HCT116 (cell line): ENCODE measurements at regions not wholly inside any gene's neighbourhood (a gene's known extent, or its start where the extent isn't known, plus 50 kb on each side); places are given as distances from the start of the nearest gene placed in this dataset.

Experiments
- ATAC-seq: fragments of 200-7000 bp; cut with Tn5 transposase; 2 replicates; pipeline ENCODE4 v1.9.1; 2020; ENCODE audit warnings: mild to moderate bottlenecking, moderate library complexity
- BruUV-seq: library from RNA; stranded (reverse); fragments of 400-500 nt; replicated peaks from 2 replicates; lab custom pipeline; 2021; lab: Mats Ljungman, UMichigan
- CTCF ChIA-PET: fragments of 300-600 bp; sonication (Branson Sonifier 250); formaldehyde crosslinking; loops from one replicate; lab custom pipeline; 2021; ENCODE audit warnings: antibody characterized with exemption; lab: Charles Lee
- POLR2A ChIA-PET: fragments of 300-600, 350-600 bp; sonication (Branson Sonifier 250); formaldehyde crosslinking; loops from one replicate; lab custom pipeline; 2021; ENCODE audit warnings: antibody characterized with exemption; lab: Charles Lee
- RAD21 ChIA-PET, 2 experiments: fragments of 300-600 bp; sonication (Branson Sonifier 250); formaldehyde crosslinking; loops; one replicate each; lab custom pipeline; 2023; ENCODE audit warnings: low total read pairs in 2 of 2; ENCODE audit not compliant: uncharacterized antibody in 2 of 2, unreplicated experiment in 2 of 2, low non-redundant PET in 1 of 2; lab: Charles Lee
- DNase-seq: peaks from one replicate; pipeline ENCODE4 v3.0.0-alpha.2; 2010; ENCODE audit warnings: low read depth, low spot score
- H2AFZ ChIP-seq: fragments of 200-600 bp; shearing (Covaris generic), sonication (generic); 2 replicates; pipeline ENCODE4 v1.6.1; 2017; ENCODE audit warnings: low read depth, mixed run types, mixed read lengths, antibody characterized with exemption, low read length; ENCODE audit not compliant: poor library complexity, severe bottlenecking
- H3K27ac ChIP-seq: 2 replicates; pipeline ENCODE4 v1.5.1; 2012; ENCODE audit warnings: low read depth, low read length
- H3K27me3 ChIP-seq: fragments of 200-600 bp; sonication (generic); 2 replicates; pipeline ENCODE4 v1.6.1; 2016; ENCODE audit warnings: mixed run types, low read length, mixed read lengths; ENCODE audit not compliant: insufficient read depth
- H3K36me3 ChIP-seq, 2 experiments: fragments of 200-500 bp in 1 of 2; fragments of 200-600 bp in 1 of 2; sonication (Bioruptor generic) in 1 of 2; sonication (generic) in 1 of 2; 2 replicates each; pipeline versions ENCODE4 v1.5.1 to v1.6.1; 2014 to 2016; ENCODE audit warnings: low read length in 2 of 2, inconsistent platforms in 1 of 2, mixed read lengths in 1 of 2, mixed run types in 1 of 2; ENCODE audit not compliant: insufficient read depth in 2 of 2, control insufficient read depth in 1 of 2
- H3K4me1 ChIP-seq, 2 experiments: fragments of 200-600 bp in 1 of 2; sonication (generic) in 1 of 2; 2 replicates each; pipeline versions ENCODE4 v1.5.1 to v1.6.1; 2012 to 2017; ENCODE audit warnings: low read length in 2 of 2, inconsistent platforms in 1 of 2, mild to moderate bottlenecking in 1 of 2, mixed read lengths in 1 of 2, mixed run types in 1 of 2, moderate library complexity in 1 of 2; ENCODE audit not compliant: insufficient read depth in 2 of 2, control insufficient read depth in 1 of 2
- H3K4me2 ChIP-seq: fragments of 200-600 bp; sonication (generic); 2 replicates; pipeline ENCODE4 v1.6.1; 2017; ENCODE audit warnings: mixed run types, low read length, mixed read lengths
- H3K4me3 ChIP-seq, 2 experiments: fragments of 200-600 bp in 1 of 2; sonication (generic) in 1 of 2; replicated peaks in 1 of 2; 2 replicates each; pipeline ENCODE4 v1.5.1; 2011 to 2016; ENCODE audit warnings: low read length in 2 of 2, control low read depth in 1 of 2, low read depth in 1 of 2, mild to moderate bottlenecking in 1 of 2, mixed read lengths in 1 of 2, mixed run types in 1 of 2
- H3K79me2 ChIP-seq: fragments of 200-600 bp; sonication (generic); 2 replicates; pipeline ENCODE4 v1.6.1; 2017; ENCODE audit warnings: mild to moderate bottlenecking, mixed run types, low read length, moderate library complexity, mixed read lengths; ENCODE audit not compliant: insufficient read depth
- H3K9ac ChIP-seq: fragments of 200-600 bp; sonication (generic); 2 replicates; pipeline ENCODE4 v1.6.1; 2016; ENCODE audit warnings: low read length, mixed read lengths
- H3K9me2 ChIP-seq: fragments of 200-600 bp; sonication (generic), shearing (Covaris generic); 2 replicates; pipeline ENCODE4 v1.6.1; 2017; ENCODE audit warnings: mixed run types, mild to moderate bottlenecking, moderate library complexity; ENCODE audit not compliant: insufficient read depth
- H3K9me3 ChIP-seq, 2 experiments: fragments of 200-500 bp in 1 of 2; fragments of 200-600 bp in 1 of 2; sonication (Bioruptor generic) in 1 of 2; sonication (generic) in 1 of 2; 2 replicates each; pipeline ENCODE4 v1.6.1; 2014 to 2017; ENCODE audit warnings: low read length in 2 of 2, mixed read lengths in 2 of 2, inconsistent platforms in 1 of 2, low read depth in 1 of 2, mild to moderate bottlenecking in 1 of 2, mixed run types in 1 of 2, moderate library complexity in 1 of 2; ENCODE audit not compliant: control insufficient read depth in 1 of 2, insufficient read depth in 1 of 2
- H4K20me1 ChIP-seq: fragments of 200-600 bp; sonication (generic), shearing (Covaris generic); 2 replicates; pipeline ENCODE4 v1.6.1; 2017; ENCODE audit warnings: mixed run types, mild to moderate bottlenecking, moderate library complexity; ENCODE audit not compliant: insufficient read depth
- CEBPB ChIP-seq: IDR thresholded peaks from 2 replicates; pipeline ENCODE4 v1.6.1; 2012; ENCODE audit warnings: low read depth
- CTCF ChIP-seq, 3 experiments: fragments of 200-600 bp in 1 of 3; sonication (generic) in 1 of 3; IDR thresholded peaks in 2 of 3; conservative IDR thresholded peaks in 1 of 3; 2 replicates each; pipeline ENCODE4 v1.5.1; 2012 to 2017; ENCODE audit warnings: low read depth in 2 of 3, low read length in 2 of 3, antibody characterized with exemption in 1 of 3, borderline replicate concordance in 1 of 3, control low read depth in 1 of 3, mild to moderate bottlenecking in 1 of 3, mixed read lengths in 1 of 3, mixed run types in 1 of 3, moderate library complexity in 1 of 3; ENCODE audit not compliant: insufficient read depth in 1 of 3
- EGR1 ChIP-seq: IDR thresholded peaks from 2 replicates; pipeline ENCODE4 v1.6.1; 2012; ENCODE audit warnings: low read depth
- ELF1 ChIP-seq: IDR thresholded peaks from 2 replicates; pipeline ENCODE4 v1.6.1; 2012; ENCODE audit warnings: low read depth, borderline replicate concordance
- EZH2 ChIP-seq: fragments of 200-600 bp; sonication (generic); IDR thresholded peaks from 2 replicates; pipeline ENCODE4 v1.6.1; 2017; ENCODE audit warnings: antibody characterized with exemption, mixed run types
- POLR2AphosphoS5 ChIP-seq: IDR thresholded peaks from 2 replicates; pipeline ENCODE4 v1.6.1; 2011; ENCODE audit warnings: mild to moderate bottlenecking, low read depth, low read length, moderate library complexity
- RAD21 ChIP-seq: IDR thresholded peaks from 2 replicates; pipeline ENCODE4 v1.6.1; 2012; ENCODE audit warnings: low read depth, mild to moderate bottlenecking
- SIN3A ChIP-seq: IDR thresholded peaks from 2 replicates; pipeline ENCODE4 v1.6.1; 2012; ENCODE audit warnings: low read depth
- SP1 ChIP-seq: IDR thresholded peaks from 2 replicates; pipeline ENCODE4 v1.6.1; 2012; ENCODE audit warnings: low read depth
- SRF ChIP-seq: IDR thresholded peaks from 2 replicates; pipeline ENCODE4 v1.6.1; 2012; ENCODE audit warnings: low read depth
- TCF7L2 ChIP-seq: IDR thresholded peaks from 2 replicates; pipeline ENCODE4 v1.7.0; 2011; ENCODE audit warnings: borderline replicate concordance, inconsistent platforms; ENCODE audit not compliant: insufficient read depth, insufficient read length; ENCODE audit errors: extremely low read depth
- ZBTB33 ChIP-seq: IDR thresholded peaks from 2 replicates; pipeline ENCODE4 v1.6.1; 2011; ENCODE audit warnings: mild to moderate bottlenecking, low read length, moderate library complexity; ENCODE audit not compliant: insufficient replicate concordance; ENCODE audit errors: extremely low read depth
- ZNF274 ChIP-seq: fragments of 200-500 bp; sonication (Bioruptor generic); IDR thresholded peaks from 2 replicates; pipeline ENCODE4 v1.6.1; 2014; ENCODE audit warnings: mild to moderate bottlenecking, low read depth, low read length, inconsistent platforms
- intact Hi-C: fragments of 100-400 bp; cut with micrococcal nuclease; formaldehyde crosslinking; loops from 2 replicates; pipeline ENCODE4 v1.10.0; 2022
- TF ChIP-seq, protein P1 (sequence below): IDR thresholded peaks from 2 replicates; pipeline ENCODE4 v1.6.1; 2012

DNA sequence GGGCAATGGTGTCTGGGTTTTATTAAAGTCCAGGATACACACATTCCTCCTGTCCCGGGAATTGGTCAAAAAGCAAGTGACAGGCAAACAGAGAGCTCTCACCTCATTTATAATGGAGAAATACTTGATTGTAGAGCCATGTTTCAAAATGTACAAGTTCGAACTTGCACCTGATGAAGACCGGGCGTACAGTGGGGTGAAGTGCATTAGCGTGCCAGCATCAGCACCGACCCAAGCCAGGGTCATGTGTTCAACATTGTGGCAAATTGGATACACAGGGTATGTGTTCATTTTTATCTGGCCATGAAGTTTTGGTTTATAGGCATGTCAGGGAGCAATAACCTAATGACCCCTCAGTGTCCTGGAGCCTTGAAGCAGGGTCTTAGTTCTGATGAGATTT lies 472.5 kb downstream of the IRX1 start:
- H3K9ac ChIP-seq, result no peak overlapping the region
- TF ChIP-seq SP1 (no peak), SRF (no peak), CEBPB (no peak), RAD21 (no peak), TCF7L2 (no peak)
- no peak overlapping the region for H3K4me3 ChIP-seq
- no peak overlapping the region for H2AFZ ChIP-seq
- H3K27me3 ChIP-seq, result no peaks in the 10 kb centered on the region
- intact Hi-C loops, result no loop called here
- H3K36me3 ChIP-seq, result no peaks in the 10 kb centered on the region
- no peaks in the 10 kb centered on the region for H3K9me2 ChIP-seq
- no peaks in the 10 kb centered on the region for H3K79me2 ChIP-seq
- ChIA-PET CTCF (no interaction called here), POLR2A (no interaction called here), RAD21 (no interaction called here)
- ATAC-seq, result no peak
- no peak overlapping the region for H3K4me2 ChIP-seq
- no TSS peak for BruUV-seq
- no peak for DNase-seq
- H3K27ac ChIP-seq, result no peak overlapping the region
- H3K9me3 ChIP-seq, result peaks cover 5 to 21% of the 10 kb centered on the region in 2 experiments; a peak in 2 of 4 replicates
- H3K4me1 ChIP-seq, result no peaks in the 10 kb centered on the region
- no peaks in the 10 kb centered on the region for H4K20me1 ChIP-seq

DNA sequence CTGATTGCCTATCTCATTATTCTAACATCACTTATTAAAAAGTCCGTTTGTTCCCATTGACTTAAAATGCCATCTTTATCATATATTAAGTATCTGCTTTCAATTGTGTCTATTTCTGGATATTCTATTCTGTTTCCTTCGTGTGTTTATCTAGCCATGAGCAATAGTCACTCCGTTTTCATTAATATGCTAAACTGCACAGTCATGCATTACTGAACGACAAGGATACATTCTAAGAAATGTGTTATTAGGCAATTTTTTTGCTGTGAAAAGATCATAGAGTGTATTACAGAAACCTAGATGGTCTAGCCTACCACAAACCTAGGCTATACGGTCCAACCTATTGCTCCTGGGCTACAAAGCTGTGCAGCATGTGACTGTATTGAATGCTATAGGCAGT lies 482.9 kb downstream of the IRX1 start:
- ChIA-PET CTCF (no interaction called here), RAD21 (no interaction called here)
- Histone ChIP-seq H3K27me3 (no peaks in the 10 kb centered on the region), H3K4me3 (no peak overlapping the region), H3K9me2 (no peaks in the 10 kb centered on the region), H3K4me2 (no peak overlapping the region), H3K27ac (no peak overlapping the region), H3K36me3 (no peaks in the 10 kb centered on the region), H4K20me1 (no peaks in the 10 kb centered on the region)
- intact Hi-C loops, result no loop called here
- no peak for TF ChIP-seq ZBTB33
- no peak for TF ChIP-seq CEBPB
- TF ChIP-seq, protein P1, sequence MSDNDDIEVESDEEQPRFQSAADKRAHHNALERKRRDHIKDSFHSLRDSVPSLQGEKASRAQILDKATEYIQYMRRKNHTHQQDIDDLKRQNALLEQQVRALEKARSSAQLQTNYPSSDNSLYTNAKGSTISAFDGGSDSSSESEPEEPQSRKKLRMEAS, result no peak
- no peak for TF ChIP-seq ELF1
- no peak for TF ChIP-seq TCF7L2
- no peak for TF ChIP-seq CTCF (IDR thresholded peaks at IDR 0.05 in 2 of 3, conservative IDR thresholded peaks at IDR 0.05 in 1 of 3; ENCODE audit: borderline replicate concordance in 1 of 3, insufficient read depth in 1 of 3, low read depth in 2 of 3, low read length in 2 of 3)
- no peak for TF ChIP-seq ZNF274
- no peak for TF ChIP-seq EZH2
- TF ChIP-seq SRF, result no peak
- TF ChIP-seq RAD21, result no peak
- TF ChIP-seq POLR2AphosphoS5, result no peak
- no peak for TF ChIP-seq SIN3A
- TF ChIP-seq EGR1, result no peak
- TF ChIP-seq, all 23 proteins: peak for 0
- no peaks in the 10 kb centered on the region for H3K79me2 ChIP-seq
- peaks cover 13 to 28% of the 10 kb centered on the region in 2 experiments; a peak in 2 of 4 replicates for H3K9me3 ChIP-seq
- no peak overlapping the region for H2AFZ ChIP-seq
- no TSS peak for BruUV-seq
- POLR2A ChIA-PET, result no interaction called here
- DNase-seq (no peak), ATAC-seq (no peak)
- no peak overlapping the region for H3K9ac ChIP-seq
- H3K4me1 ChIP-seq, result no peaks in the 10 kb centered on the region
